Activated CD8-positive, alpha-beta T cell treated with anti-CD3 and anti-CD28 coated beads for 36 hours (primary cell): ENCODE measurements at regions not wholly inside any gene's neighbourhood (a gene's known extent, or its start where the extent isn't known, plus 50 kb on each side); places are given as distances from the start of the nearest gene placed in this dataset.

Experiments used
- ATAC-seq: fragments of 200-7000 bp; cut with Tn5 transposase; one replicate; pipeline ENCODE4 v1.10.0; 2021; ENCODE audit warnings: mild to moderate bottlenecking, moderate library complexity
- CTCF ChIA-PET: fragments of 350-600 bp; sonication (Branson Sonifier 250); formaldehyde crosslinking; loops from one replicate; lab custom pipeline; 2021; ENCODE audit warnings: antibody characterized with exemption; lab: Charles Lee
- POLR2A ChIA-PET: fragments of 350-600 bp; sonication (Branson Sonifier 250); formaldehyde crosslinking; loops from one replicate; lab custom pipeline; 2021; ENCODE audit warnings: antibody characterized with exemption; lab: Charles Lee
- DNase-seq: peaks from one replicate; pipeline ENCODE4 v3.0.0-alpha.2; 2020
- H3K27ac Mint-ChIP-seq: one replicate; pipeline ENCODE4 v1.8.0; 2021; ENCODE audit warnings: mild to moderate bottlenecking, mixed read lengths
- H3K27me3 Mint-ChIP-seq: one replicate; pipeline ENCODE4 v1.8.0; 2021; ENCODE audit warnings: mixed read lengths
- H3K36me3 Mint-ChIP-seq: one replicate; pipeline ENCODE4 v1.8.0; 2021; ENCODE audit warnings: low read depth, mixed read lengths
- H3K4me1 Mint-ChIP-seq: one replicate; pipeline ENCODE4 v1.8.0; 2021; ENCODE audit warnings: low read depth, mixed read lengths
- H3K4me3 Mint-ChIP-seq: one replicate; pipeline ENCODE4 v1.8.0; 2021; ENCODE audit warnings: mild to moderate bottlenecking, moderate library complexity, mixed read lengths
- H3K9me3 Mint-ChIP-seq: one replicate; pipeline ENCODE4 v1.8.0; 2021; ENCODE audit warnings: mixed read lengths
- CTCF ChIP-seq: fragments of 200-600 bp; IDR thresholded peaks from one replicate; pipeline ENCODE4 v1.8.0; 2022; ENCODE audit warnings: antibody characterized with exemption, mild to moderate bottlenecking
- intact Hi-C: fragments of 100-400 bp; cut with micrococcal nuclease; formaldehyde crosslinking; loops from one replicate; pipeline ENCODE4 v1.10.0; 2022

GRCh38 chr10:42950606-42951485 is 126.0 kb upstream of the RET start:
- no peak overlapping the region for H3K4me3 Mint-ChIP-seq
- no peaks in the 10 kb centered on the region for H3K4me1 Mint-ChIP-seq

GRCh38 chr10:42951486-42952251 is 125.2 kb upstream of the RET start:
- intact Hi-C loops, result no loop called here
- Mint-ChIP-seq H3K27me3 (peaks cover 2% of the 10 kb centered on the region), H3K36me3 (no peaks in the 10 kb centered on the region), H3K27ac (no peak overlapping the region), H3K9me3 (no peaks in the 10 kb centered on the region), H3K4me3 (no peak overlapping the region), H3K4me1 (no peaks in the 10 kb centered on the region)
- CTCF ChIA-PET, result no interaction called here
- POLR2A ChIA-PET, result no interaction called here
- no peak for ATAC-seq
- TF ChIP-seq CTCF, result no peak
- no peak for DNase-seq

More at GRCh38 chr10:42950606-42951485, 126.0 kb upstream of the RET start:
- ATAC-seq (no peak), DNase-seq (no peak)
- Mint-ChIP-seq H3K36me3 (no peaks in the 10 kb centered on the region), H3K27ac (no peak overlapping the region), H3K27me3 (peaks cover 2% of the 10 kb centered on the region), H3K9me3 (no peaks in the 10 kb centered on the region)
- POLR2A ChIA-PET, result interaction anchor here (0.7 kb wide), 1 partner anchor 689 kb away, joined by 4 read pairs; no protein-coding TSS in a partner anchor
- no peak for TF ChIP-seq CTCF
- intact Hi-C loops, result no loop called here
- CTCF ChIA-PET, result no interaction called here

- intact Hi-C loops, result no loop called here
- Mint-ChIP-seq H3K27ac (no peak overlapping the region), H3K4me1 (no peaks in the 10 kb centered on the region), H3K36me3 (no peaks in the 10 kb centered on the region), H3K9me3 (no peaks in the 10 kb centered on the region), H3K4me3 (no peak overlapping the region), H3K27me3 (peaks cover 2% of the 10 kb centered on the region)
- ChIA-PET CTCF (no interaction called here), POLR2A (no interaction called here)
- no peak for TF ChIP-seq CTCF
- DNase-seq (no peak), ATAC-seq (no peak)
Measured at GRCh38 chr10:42952349-42952748, 124.5 kb upstream of the RET start.

GRCh38 chr10:42952931-42953683 is 123.8 kb upstream of the RET start:
- DNase-seq, result no peak
- Mint-ChIP-seq H3K4me3 (no peak overlapping the region), H3K4me1 (no peaks in the 10 kb centered on the region), H3K27ac (no peak overlapping the region), H3K9me3 (no peaks in the 10 kb centered on the region), H3K27me3 (peaks cover 2% of the 10 kb centered on the region), H3K36me3 (no peaks in the 10 kb centered on the region)
- intact Hi-C loops, result no loop called here
- no peak for ATAC-seq
- TF ChIP-seq CTCF, result no peak
- ChIA-PET CTCF (no interaction called here), POLR2A (no interaction called here)
